ENCODE measurements at regions not wholly inside any gene's neighbourhood (a gene's known extent, or its start where the extent isn't known, plus 50 kb on each side); places are given as distances from the start of the nearest gene placed in this dataset.
A peak's percentile ranks its signal among the peaks of the same experiment; 100 is the strongest.
"Not testable (repeated sequence)": the region's sequence is repeated elsewhere in the genome, so short reads cannot be mapped to it uniquely, and the experiment has no call there.

DNA sequence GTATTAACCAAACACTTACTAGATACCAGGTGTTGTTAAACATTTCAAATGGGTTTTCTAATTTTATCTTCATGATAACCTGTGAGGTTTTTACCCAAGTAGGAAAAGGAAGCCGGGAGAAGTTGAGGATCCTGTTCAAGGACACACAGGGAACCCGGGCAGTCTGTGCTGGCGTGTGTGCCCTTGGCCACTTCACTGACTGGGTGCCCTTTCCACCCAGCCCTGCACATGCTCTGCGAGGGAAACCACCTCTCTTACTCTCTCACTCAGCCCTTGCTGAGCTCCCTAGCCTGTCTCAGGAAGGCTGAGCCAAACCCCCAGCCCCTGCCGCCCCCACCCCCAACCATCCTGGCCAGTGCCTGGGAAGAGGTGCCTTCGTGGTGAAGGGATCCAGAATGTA is 51.8 kb downstream of the TEX44 start:
- H3K36me3 ChIP-seq (replicated peaks): no peaks in the 10 kb centered on the region
- H3K27me3 ChIP-seq (ENCODE audit: low read depth): no peaks in the 10 kb centered on the region
- H3K4me1 ChIP-seq: peaks cover 10% of the 10 kb centered on the region
- H3K9me3 ChIP-seq: no peaks in the 10 kb centered on the region
- in situ Hi-C loops (cut with MboI; ENCODE audit: low sequenced_read_pairs): no loop called here
- DNase-seq (ENCODE audit: low spot score in 2 of 2): no peak
- no peak overlapping the region for H3K4me3 ChIP-seq

DNA sequence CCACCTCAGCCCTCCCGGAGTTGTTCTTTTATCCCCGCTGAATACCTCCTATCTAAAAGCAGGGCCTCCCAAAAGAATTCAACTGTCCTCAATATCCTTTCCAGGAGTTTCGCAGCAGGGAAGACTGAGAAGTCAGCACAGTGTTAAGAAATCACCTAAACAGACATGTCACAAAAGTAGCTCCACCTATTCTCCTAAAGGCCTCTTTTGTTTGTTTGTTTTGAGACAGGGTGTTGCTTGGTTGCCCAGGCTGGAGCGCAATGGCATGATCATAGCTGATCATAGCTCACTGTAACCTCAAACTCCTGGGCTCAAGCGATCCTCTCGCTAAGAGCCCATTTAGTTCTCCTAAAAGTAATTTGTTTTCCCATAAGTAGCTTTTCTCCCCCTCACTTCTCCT is 53.8 kb downstream of the TEX44 start:
- H3K36me3 ChIP-seq (replicated peaks): no peaks in the 10 kb centered on the region
- H3K27me3 ChIP-seq (ENCODE audit: low read depth): no peaks in the 10 kb centered on the region
- peaks cover 10% of the 10 kb centered on the region for H3K4me1 ChIP-seq
- in situ Hi-C loops (cut with MboI; ENCODE audit: low sequenced_read_pairs): no loop called here
- H3K4me3 ChIP-seq: no peak overlapping the region
- DNase-seq (ENCODE audit: low spot score in 2 of 2): no peak
- H3K9me3 ChIP-seq: no peaks in the 10 kb centered on the region

DNA sequence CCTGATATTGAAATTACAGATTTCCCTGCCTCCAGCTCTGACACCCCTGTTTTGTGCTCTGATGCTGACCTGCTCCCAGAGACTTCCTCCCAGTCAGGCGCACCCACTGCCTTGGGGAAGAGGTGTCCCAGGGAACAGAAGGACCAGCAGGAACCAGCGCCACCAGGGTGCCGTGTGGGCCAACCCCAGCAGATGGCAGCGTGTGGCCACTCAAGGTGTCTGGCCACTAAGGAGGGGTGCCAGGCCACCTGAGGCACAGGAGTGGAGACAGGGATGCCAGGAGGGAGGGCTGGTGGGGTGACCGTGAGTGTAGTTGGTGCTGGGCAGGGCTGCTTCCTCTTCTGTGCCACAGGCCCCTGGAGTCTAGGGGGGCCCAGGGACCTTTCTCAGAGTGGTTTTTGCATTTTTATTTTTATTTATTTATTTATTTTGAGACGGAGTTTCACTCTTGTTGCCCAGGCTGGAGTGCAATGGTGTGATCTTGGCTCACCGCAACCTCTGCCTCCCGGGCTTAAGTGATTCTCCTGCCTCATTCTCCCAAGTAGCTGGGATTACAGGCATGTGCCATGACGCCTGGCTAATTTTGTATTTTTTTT is 56.0 kb downstream of the TEX44 start:
- peaks cover 1% of the 10 kb centered on the region; the same call in 1 of the 2 replicates for H3K4me1 ChIP-seq
- peak; percentile 29 to 80 for DNase-seq (ENCODE audit: low spot score in 2 of 2)
- in situ Hi-C loops (cut with MboI; ENCODE audit: low sequenced_read_pairs): no loop called here
- no peaks in the 10 kb centered on the region for H3K27me3 ChIP-seq (ENCODE audit: low read depth)
- H3K36me3 ChIP-seq (replicated peaks): no peaks in the 10 kb centered on the region
- H3K9me3 ChIP-seq: no peaks in the 10 kb centered on the region
- H3K4me3 ChIP-seq: no peak overlapping the region

DNA sequence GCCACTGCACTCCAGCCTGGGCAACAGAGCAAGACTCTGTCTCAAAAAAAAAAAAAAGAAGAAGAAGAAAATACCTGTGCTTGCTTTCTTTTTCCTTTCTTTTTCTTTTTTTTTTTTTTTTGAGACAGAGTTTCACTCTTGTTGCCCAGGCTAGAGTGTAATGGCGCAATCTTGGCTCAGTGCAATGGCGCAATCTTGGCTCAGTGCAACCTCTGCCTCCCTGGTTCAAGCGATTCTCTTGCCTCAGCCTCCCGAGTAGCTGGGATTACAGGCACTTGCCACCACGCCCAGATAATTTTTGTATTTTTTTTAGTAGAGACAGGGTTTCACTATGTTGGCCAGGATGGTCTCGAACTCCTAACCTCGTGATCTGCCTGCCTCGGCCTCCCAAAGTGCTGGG is 56.8 kb upstream of the PTMA start:
- H3K9me3 ChIP-seq; DNase-seq (ENCODE audit: low spot score in 2 of 2); in situ Hi-C loops (cut with MboI; ENCODE audit: low sequenced_read_pairs); H3K36me3 ChIP-seq (replicated peaks); H3K27me3 ChIP-seq (ENCODE audit: low read depth); H3K4me1 ChIP-seq; H3K4me3 ChIP-seq: not testable (repeated sequence)

DNA sequence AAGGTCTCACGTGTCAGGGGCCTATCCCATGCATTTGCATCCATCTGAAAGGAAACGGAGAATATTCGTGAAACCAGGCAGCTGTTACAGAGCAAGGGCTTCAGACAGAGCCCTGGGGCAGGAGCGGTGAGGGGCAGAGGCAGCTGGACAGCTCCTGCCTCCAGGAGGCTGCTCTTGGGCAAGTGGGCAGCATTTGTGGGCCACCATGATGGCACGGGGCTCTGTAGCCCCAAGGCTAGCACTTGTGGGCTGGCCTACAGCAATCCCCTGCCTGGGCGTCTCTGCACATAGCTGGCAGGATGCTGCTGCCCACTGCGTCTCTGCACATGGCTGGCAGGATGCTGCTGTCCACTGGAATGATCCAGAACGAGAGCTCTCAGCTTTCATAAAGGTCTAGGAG is 52.8 kb upstream of the PTMA start:
- in situ Hi-C loops (cut with MboI; ENCODE audit: low sequenced_read_pairs): no loop called here
- Histone ChIP-seq H3K9me3 (no peaks in the 10 kb centered on the region), H3K4me1 (peaks cover 9% of the 10 kb centered on the region), H3K4me3 (no peak overlapping the region), H3K36me3 (replicated peaks) (no peaks in the 10 kb centered on the region), H3K27me3 (ENCODE audit: low read depth) (no peaks in the 10 kb centered on the region)
- DNase-seq (ENCODE audit: low spot score in 2 of 2): no peak

DNA sequence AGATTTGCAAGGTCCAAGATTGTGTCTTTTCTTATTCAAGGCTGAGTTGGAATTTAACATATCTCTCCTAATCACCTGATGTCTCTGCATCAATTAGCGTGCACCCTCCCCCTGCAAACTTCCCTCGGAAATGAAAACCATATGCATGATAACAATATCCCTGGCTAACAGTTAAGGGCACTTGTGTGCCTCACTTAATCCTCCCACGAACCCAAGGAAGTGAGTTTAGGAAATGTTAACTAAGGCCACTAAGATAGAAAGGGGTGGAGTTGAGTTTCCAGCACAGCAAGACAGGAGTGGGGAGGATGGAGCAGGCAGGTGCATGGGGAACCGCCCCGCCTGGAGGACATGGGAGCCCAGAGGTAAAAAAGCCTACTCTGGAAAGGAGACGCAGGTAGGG is 52.4 kb upstream of the PTMA start:
- peak; percentile 35 to 48 for DNase-seq (ENCODE audit: low spot score in 2 of 2)
- no peaks in the 10 kb centered on the region for H3K36me3 ChIP-seq (replicated peaks)
- in situ Hi-C loops (cut with MboI; ENCODE audit: low sequenced_read_pairs): no loop called here

More for the DNA sequence above, 52.4 kb upstream of the PTMA start:
- Histone ChIP-seq H3K4me3 (no peak overlapping the region), H3K9me3 (no peaks in the 10 kb centered on the region), H3K4me1 (peaks cover 9% of the 10 kb centered on the region), H3K27me3 (ENCODE audit: low read depth) (no peaks in the 10 kb centered on the region)
